GM18517 (cell line): ENCODE measurements at regions not wholly inside any gene's neighbourhood (a gene's known extent, or its start where the extent isn't known, plus 50 kb on each side); places are given as distances from the start of the nearest gene placed in this dataset.
A peak's percentile ranks its signal among the peaks of the same experiment; 100 is the strongest.
"Not testable (repeated sequence)": the region's sequence is repeated elsewhere in the genome, so short reads cannot be mapped to it uniquely, and the experiment has no call there.

Experiments
- ATAC-seq: cut with Tn5 transposase; IDR thresholded peaks from one replicate; pipeline ENCODE4 v1.9.1; 2021; ENCODE audit warnings: mild to moderate bottlenecking, moderate library complexity; ENCODE audit not compliant: unreplicated experiment

GRCh38 chr1:222014001-222014400 lies 272.1 kb upstream of the DUSP10 start:
- ATAC-seq: no peak

- ATAC-seq: no peak
Measured at GRCh38 chr1:222012816-222013215, 270.9 kb upstream of the DUSP10 start.

GRCh38 chr1:222010306-222010705 lies 268.4 kb upstream of the DUSP10 start:
- ATAC-seq: no peak

- ATAC-seq: peak; percentile 69
Measured at GRCh38 chr1:222009105-222009730, 267.3 kb upstream of the DUSP10 start.

GRCh38 chr1:222006715-222007114 lies 264.8 kb upstream of the DUSP10 start:
- ATAC-seq: no peak

- no peak for ATAC-seq
Measured at GRCh38 chr1:222004784-222005183, 262.9 kb upstream of the DUSP10 start.

GRCh38 chr1:222004034-222004433 lies 262.1 kb upstream of the DUSP10 start:
- ATAC-seq: no peak

GRCh38 chr1:222002503-222002902 lies 260.6 kb upstream of the DUSP10 start:
- ATAC-seq: no peak

GRCh38 chr1:222000131-222000530 lies 258.2 kb upstream of the DUSP10 start:
- no peak for ATAC-seq

GRCh38 chr1:221998781-221999180 lies 256.9 kb upstream of the DUSP10 start:
- no peak for ATAC-seq

- no peak for ATAC-seq
Measured at GRCh38 chr1:221998186-221998612, 256.3 kb upstream of the DUSP10 start.

GRCh38 chr1:221997012-221997411 lies 255.1 kb upstream of the DUSP10 start:
- ATAC-seq: not testable (repeated sequence)

- no peak for ATAC-seq
Measured at GRCh38 chr1:221994939-221995338, 253.1 kb upstream of the DUSP10 start.

- ATAC-seq: peak; percentile 68
Measured at GRCh38 chr1:221994274-221994698, 252.4 kb upstream of the DUSP10 start.

GRCh38 chr1:221993444-221993948 lies 251.6 kb upstream of the DUSP10 start:
- no peak for ATAC-seq

GRCh38 chr1:221992427-221992826 lies 250.5 kb upstream of the DUSP10 start:
- peak; percentile 41 for ATAC-seq

GRCh38 chr1:221991221-221991620 lies 249.3 kb upstream of the DUSP10 start:
- ATAC-seq: no peak

GRCh38 chr1:221989741-221990140 lies 247.9 kb upstream of the DUSP10 start:
- no peak for ATAC-seq

- no peak for ATAC-seq
Measured at GRCh38 chr1:221988829-221989228, 246.9 kb upstream of the DUSP10 start.

- ATAC-seq: no peak
Measured at GRCh38 chr1:221987860-221988520, 246.1 kb upstream of the DUSP10 start.

GRCh38 chr1:221983444-221983843 lies 241.6 kb upstream of the DUSP10 start:
- no peak for ATAC-seq

- no peak for ATAC-seq
Measured at GRCh38 chr1:221981461-221981860, 239.6 kb upstream of the DUSP10 start.
